Thoracic aorta (tissue), 2 donors: ENCODE measurements at regions not wholly inside any gene's neighbourhood (a gene's known extent, or its start where the extent isn't known, plus 50 kb on each side); places are given as distances from the start of the nearest gene placed in this dataset.

ENCODE experiments used
- ATAC-seq: fragments of 150-250 bp; one replicate; pipeline ENCODE4 v1.8.0; 2017; ENCODE audit warnings: low read depth; ENCODE audit not compliant: insufficient number of reproducible peaks, low FRiP score
- DNase-seq: peaks from one replicate; pipeline ENCODE4 v3.0.0-alpha.2; 2020; ENCODE audit warnings: low spot score
- H3K27ac ChIP-seq, 2 donors: fragments of 200-600 bp; sonication (generic); 1 replicate in 1 of 2; 2 replicates in 1 of 2; pipeline ENCODE4 v1.5.1; 2016; ENCODE audit warnings: mild to moderate bottlenecking in 2 of 2, moderate library complexity in 2 of 2
- H3K27me3 ChIP-seq: fragments of 200-600 bp; sonication (generic); replicated peaks from 2 replicates; pipeline ENCODE4 v1.6.0; 2016; ENCODE audit warnings: mild to moderate bottlenecking; ENCODE audit not compliant: insufficient read depth
- H3K36me3 ChIP-seq: fragments of 200-600 bp; sonication (generic); one replicate; pipeline ENCODE4 v1.5.1; 2016
- H3K4me1 ChIP-seq, 2 donors: fragments of 200-600 bp; sonication (generic); 1 replicate in 1 of 2; 2 replicates in 1 of 2; pipeline versions ENCODE4 v1.5.1 to v1.6.0; 2016; ENCODE audit warnings: low read depth in 2 of 2, mild to moderate bottlenecking in 1 of 2; ENCODE audit not compliant: control insufficient read depth in 1 of 2
- H3K4me3 ChIP-seq: fragments of 200-600 bp; sonication (generic); 2 replicates; pipeline ENCODE4 v1.5.1; 2016; ENCODE audit warnings: mild to moderate bottlenecking
- H3K9me3 ChIP-seq: fragments of 200-600 bp; sonication (generic); 2 replicates; pipeline ENCODE4 v1.5.1; 2016
- CTCF ChIP-seq: fragments of 200-600 bp; sonication (generic); IDR thresholded peaks from one replicate; pipeline ENCODE4 v1.5.1; 2019; ENCODE audit warnings: antibody characterized with exemption

- no peak for TF ChIP-seq CTCF
- ATAC-seq (no peak), DNase-seq (no peak)
- Histone ChIP-seq H3K36me3 (no peaks in the 10 kb centered on the region), H3K4me3 (no peak overlapping the region), H3K27ac (no peak overlapping the region), H3K4me1 (no peaks in the 10 kb centered on the region), H3K27me3 (no peaks in the 10 kb centered on the region), H3K9me3 (no peaks in the 10 kb centered on the region)
Measured at GRCh38 chr14:100422556-100423316, 99.6 kb downstream of the SLC25A47 start.

GRCh38 chr14:100423317-100424010 lies 100.3 kb downstream of the SLC25A47 start:
- TF ChIP-seq CTCF, result no peak
- Histone ChIP-seq H3K4me3 (no peak overlapping the region), H3K36me3 (no peaks in the 10 kb centered on the region), H3K27ac (no peak overlapping the region), H3K9me3 (no peaks in the 10 kb centered on the region), H3K27me3 (no peaks in the 10 kb centered on the region), H3K4me1 (no peaks in the 10 kb centered on the region)
- DNase-seq (no peak), ATAC-seq (no peak)

- no peak overlapping the region for H3K27ac ChIP-seq
Measured at GRCh38 chr14:100424504-100425428, 101.6 kb downstream of the SLC25A47 start.

GRCh38 chr14:100425429-100425827 lies 102.3 kb downstream of the SLC25A47 start:
- H3K4me1 ChIP-seq, result no peaks in the 10 kb centered on the region
- H3K36me3 ChIP-seq, result peaks cover 3% of the 10 kb centered on the region
- DNase-seq (no peak), ATAC-seq (no peak)
- TF ChIP-seq CTCF, result no peak
- H3K4me3 ChIP-seq, result no peak overlapping the region
- no peaks in the 10 kb centered on the region for H3K9me3 ChIP-seq
- H3K27me3 ChIP-seq, result no peaks in the 10 kb centered on the region
- H3K27ac ChIP-seq, result no peak overlapping the region

More at GRCh38 chr14:100424504-100425428, 101.6 kb downstream of the SLC25A47 start:
- ATAC-seq (no peak), DNase-seq (no peak)
- no peak for TF ChIP-seq CTCF
- H3K36me3 ChIP-seq, result peaks cover 3% of the 10 kb centered on the region
- no peaks in the 10 kb centered on the region for H3K4me1 ChIP-seq
- H3K9me3 ChIP-seq, result no peaks in the 10 kb centered on the region
- H3K27me3 ChIP-seq, result no peaks in the 10 kb centered on the region
- no peak overlapping the region for H3K4me3 ChIP-seq

- H3K27me3 ChIP-seq, result no peaks in the 10 kb centered on the region
- DNase-seq, result no peak
- H3K4me1 ChIP-seq, result no peaks in the 10 kb centered on the region
- H3K9me3 ChIP-seq, result no peaks in the 10 kb centered on the region
- no peak overlapping the region for H3K27ac ChIP-seq
- TF ChIP-seq CTCF, result no peak
- no peak for ATAC-seq
- H3K4me3 ChIP-seq, result no peak overlapping the region
- H3K36me3 ChIP-seq, result peaks cover 3% of the 10 kb centered on the region
Measured at GRCh38 chr14:100426314-100426713, 103.2 kb downstream of the SLC25A47 start.
